ENCODE measurements at regions not wholly inside any gene's neighbourhood (a gene's known extent, or its start where the extent isn't known, plus 50 kb on each side); places are given as distances from the start of the nearest gene placed in this dataset.

DNA sequence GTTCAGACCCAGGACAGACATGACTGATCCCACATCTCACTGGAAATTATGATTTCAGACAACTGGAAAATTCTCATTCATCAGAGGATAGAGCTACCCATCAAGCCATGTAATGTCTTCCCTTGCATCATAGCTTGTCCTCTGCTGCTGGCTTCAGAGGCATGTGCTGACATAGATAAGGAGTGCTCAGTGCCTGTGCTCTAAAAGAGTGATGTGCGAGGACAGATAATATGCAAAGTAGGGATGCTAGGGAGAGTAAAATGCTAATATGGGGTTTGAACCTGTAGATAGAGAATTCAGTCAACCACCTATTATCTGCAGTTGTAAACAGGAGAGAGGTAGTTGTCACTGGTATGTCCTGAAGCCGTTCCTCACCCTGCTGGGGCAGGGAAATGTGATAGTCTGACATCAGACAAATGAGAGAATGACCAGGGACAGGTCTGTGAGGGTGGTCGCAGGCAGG is 349.7 kb upstream of the CCL2 start:
- TF ChIP-seq, protein P1, sequence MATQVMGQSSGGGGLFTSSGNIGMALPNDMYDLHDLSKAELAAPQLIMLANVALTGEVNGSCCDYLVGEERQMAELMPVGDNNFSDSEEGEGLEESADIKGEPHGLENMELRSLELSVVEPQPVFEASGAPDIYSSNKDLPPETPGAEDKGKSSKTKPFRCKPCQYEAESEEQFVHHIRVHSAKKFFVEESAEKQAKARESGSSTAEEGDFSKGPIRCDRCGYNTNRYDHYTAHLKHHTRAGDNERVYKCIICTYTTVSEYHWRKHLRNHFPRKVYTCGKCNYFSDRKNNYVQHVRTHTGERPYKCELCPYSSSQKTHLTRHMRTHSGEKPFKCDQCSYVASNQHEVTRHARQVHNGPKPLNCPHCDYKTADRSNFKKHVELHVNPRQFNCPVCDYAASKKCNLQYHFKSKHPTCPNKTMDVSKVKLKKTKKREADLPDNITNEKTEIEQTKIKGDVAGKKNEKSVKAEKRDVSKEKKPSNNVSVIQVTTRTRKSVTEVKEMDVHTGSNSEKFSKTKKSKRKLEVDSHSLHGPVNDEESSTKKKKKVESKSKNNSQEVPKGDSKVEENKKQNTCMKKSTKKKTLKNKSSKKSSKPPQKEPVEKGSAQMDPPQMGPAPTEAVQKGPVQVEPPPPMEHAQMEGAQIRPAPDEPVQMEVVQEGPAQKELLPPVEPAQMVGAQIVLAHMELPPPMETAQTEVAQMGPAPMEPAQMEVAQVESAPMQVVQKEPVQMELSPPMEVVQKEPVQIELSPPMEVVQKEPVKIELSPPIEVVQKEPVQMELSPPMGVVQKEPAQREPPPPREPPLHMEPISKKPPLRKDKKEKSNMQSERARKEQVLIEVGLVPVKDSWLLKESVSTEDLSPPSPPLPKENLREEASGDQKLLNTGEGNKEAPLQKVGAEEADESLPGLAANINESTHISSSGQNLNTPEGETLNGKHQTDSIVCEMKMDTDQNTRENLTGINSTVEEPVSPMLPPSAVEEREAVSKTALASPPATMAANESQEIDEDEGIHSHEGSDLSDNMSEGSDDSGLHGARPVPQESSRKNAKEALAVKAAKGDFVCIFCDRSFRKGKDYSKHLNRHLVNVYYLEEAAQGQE (IDR thresholded peaks at IDR 0.05) = no peak
- TF ChIP-seq TAF1 (conservative IDR thresholded peaks at IDR 0.05) (no peak), GABPA (IDR thresholded peaks at IDR 0.05 in 1 of 2, conservative IDR thresholded peaks at IDR 0.05 in 1 of 2) (no peak), NR2F2 (IDR thresholded peaks at IDR 0.05) (no peak), FOXA1 (IDR thresholded peaks at IDR 0.05) (no peak), EGR1 (IDR thresholded peaks at IDR 0.05; ENCODE audit: low read depth in 2 of 2) (no peak), HNF4G (IDR thresholded peaks at IDR 0.05) (no peak), FOXA2 (IDR thresholded peaks at IDR 0.05) (no peak), JUND (IDR thresholded peaks at IDR 0.05) (no peak), SP1 (IDR thresholded peaks at IDR 0.05) (no peak)
- TF ChIP-seq, protein P2, sequence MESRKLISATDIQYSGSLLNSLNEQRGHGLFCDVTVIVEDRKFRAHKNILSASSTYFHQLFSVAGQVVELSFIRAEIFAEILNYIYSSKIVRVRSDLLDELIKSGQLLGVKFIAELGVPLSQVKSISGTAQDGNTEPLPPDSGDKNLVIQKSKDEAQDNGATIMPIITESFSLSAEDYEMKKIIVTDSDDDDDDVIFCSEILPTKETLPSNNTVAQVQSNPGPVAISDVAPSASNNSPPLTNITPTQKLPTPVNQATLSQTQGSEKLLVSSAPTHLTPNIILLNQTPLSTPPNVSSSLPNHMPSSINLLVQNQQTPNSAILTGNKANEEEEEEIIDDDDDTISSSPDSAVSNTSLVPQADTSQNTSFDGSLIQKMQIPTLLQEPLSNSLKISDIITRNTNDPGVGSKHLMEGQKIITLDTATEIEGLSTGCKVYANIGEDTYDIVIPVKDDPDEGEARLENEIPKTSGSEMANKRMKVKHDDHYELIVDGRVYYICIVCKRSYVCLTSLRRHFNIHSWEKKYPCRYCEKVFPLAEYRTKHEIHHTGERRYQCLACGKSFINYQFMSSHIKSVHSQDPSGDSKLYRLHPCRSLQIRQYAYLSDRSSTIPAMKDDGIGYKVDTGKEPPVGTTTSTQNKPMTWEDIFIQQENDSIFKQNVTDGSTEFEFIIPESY (IDR thresholded peaks at IDR 0.05) = no peak
- TF ChIP-seq, protein P3, sequence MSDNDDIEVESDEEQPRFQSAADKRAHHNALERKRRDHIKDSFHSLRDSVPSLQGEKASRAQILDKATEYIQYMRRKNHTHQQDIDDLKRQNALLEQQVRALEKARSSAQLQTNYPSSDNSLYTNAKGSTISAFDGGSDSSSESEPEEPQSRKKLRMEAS (IDR thresholded peaks at IDR 0.05) = no peak
- TF ChIP-seq, protein P4, sequence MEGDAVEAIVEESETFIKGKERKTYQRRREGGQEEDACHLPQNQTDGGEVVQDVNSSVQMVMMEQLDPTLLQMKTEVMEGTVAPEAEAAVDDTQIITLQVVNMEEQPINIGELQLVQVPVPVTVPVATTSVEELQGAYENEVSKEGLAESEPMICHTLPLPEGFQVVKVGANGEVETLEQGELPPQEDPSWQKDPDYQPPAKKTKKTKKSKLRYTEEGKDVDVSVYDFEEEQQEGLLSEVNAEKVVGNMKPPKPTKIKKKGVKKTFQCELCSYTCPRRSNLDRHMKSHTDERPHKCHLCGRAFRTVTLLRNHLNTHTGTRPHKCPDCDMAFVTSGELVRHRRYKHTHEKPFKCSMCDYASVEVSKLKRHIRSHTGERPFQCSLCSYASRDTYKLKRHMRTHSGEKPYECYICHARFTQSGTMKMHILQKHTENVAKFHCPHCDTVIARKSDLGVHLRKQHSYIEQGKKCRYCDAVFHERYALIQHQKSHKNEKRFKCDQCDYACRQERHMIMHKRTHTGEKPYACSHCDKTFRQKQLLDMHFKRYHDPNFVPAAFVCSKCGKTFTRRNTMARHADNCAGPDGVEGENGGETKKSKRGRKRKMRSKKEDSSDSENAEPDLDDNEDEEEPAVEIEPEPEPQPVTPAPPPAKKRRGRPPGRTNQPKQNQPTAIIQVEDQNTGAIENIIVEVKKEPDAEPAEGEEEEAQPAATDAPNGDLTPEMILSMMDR (IDR thresholded peaks at IDR 0.05; ENCODE audit: low read depth, low read length, missing input control) = no peak
- no peak overlapping the region for H3K9ac ChIP-seq (ENCODE audit: low read depth in 1 of 2, low read length in 2 of 2)
- no peak overlapping the region for H3K4me3 ChIP-seq (ENCODE audit: low read depth in 1 of 3, low read length in 3 of 3)
- DNase-seq (ENCODE audit: low spot score) = no peak
- H3K27ac ChIP-seq (ENCODE audit: low read depth in 1 of 2, low read length in 2 of 2) = no peak overlapping the region
- H3K4me1 ChIP-seq (ENCODE audit: control insufficient read depth in 4 of 4, insufficient read depth in 4 of 4, low read length in 3 of 4) = no peaks in the 10 kb centered on the region
- no peaks in the 10 kb centered on the region for H3K36me3 ChIP-seq (ENCODE audit: control insufficient read depth in 4 of 4, insufficient read depth in 3 of 4, low read depth in 1 of 4, low read length in 3 of 4)
- no peaks in the 10 kb centered on the region for H3K9me3 ChIP-seq (ENCODE audit: control insufficient read depth in 4 of 4, low read length in 3 of 4)
- peaks cover 0 to 5% (median 1%) of the 10 kb centered on the region in 4 donors for H3K27me3 ChIP-seq (ENCODE audit: control insufficient read depth in 4 of 4, insufficient read depth in 4 of 4, low read length in 3 of 4)
- 37% methylated on average over 3 of the region's 3 CpGs for WGBS

DNA sequence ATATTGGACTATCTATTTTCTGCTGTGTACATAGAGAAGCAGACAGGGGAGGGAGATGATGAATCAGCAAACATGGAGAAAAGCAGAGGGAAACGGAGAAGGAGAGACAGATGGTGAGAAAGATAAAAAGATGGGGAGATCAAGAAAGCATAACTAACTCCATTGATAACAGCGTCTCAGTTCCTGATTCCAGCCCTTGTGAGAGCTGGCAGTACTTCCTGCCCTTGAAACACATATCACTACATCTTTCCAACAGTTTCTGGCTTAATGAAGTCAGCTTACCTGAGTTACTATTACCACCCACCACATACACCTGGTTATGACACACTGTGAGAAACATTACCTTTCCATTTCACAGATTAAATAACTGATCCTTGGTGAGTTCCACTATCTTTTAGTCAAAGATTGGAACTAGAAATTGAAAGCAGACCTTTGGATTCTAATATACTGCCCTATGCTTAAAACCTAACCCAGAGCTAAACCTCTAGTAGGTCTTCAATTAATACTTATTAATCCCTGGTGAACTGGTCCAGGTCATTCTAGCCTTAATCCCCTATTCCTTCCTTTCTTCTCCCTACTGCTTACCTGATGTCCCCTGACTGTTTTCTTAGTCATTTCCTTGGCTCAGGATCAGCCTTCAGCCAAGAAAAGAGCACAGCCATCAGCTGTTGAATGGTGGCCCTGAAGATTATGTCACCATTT is 346.6 kb upstream of the CCL2 start:
- no peak for DNase-seq (ENCODE audit: low spot score)
- Histone ChIP-seq H3K36me3 (ENCODE audit: control insufficient read depth in 4 of 4, insufficient read depth in 3 of 4, low read depth in 1 of 4, low read length in 3 of 4) (no peaks in the 10 kb centered on the region), H3K4me1 (ENCODE audit: control insufficient read depth in 4 of 4, insufficient read depth in 4 of 4, low read length in 3 of 4) (no peaks in the 10 kb centered on the region), H3K27me3 (ENCODE audit: control insufficient read depth in 4 of 4, insufficient read depth in 4 of 4, low read length in 3 of 4) (peaks cover 0 to 2% (median 0%) of the 10 kb centered on the region in 4 donors), H3K9ac (ENCODE audit: low read depth in 1 of 2, low read length in 2 of 2) (no peak overlapping the region), H3K9me3 (ENCODE audit: control insufficient read depth in 4 of 4, low read length in 3 of 4) (no peaks in the 10 kb centered on the region), H3K4me3 (ENCODE audit: low read depth in 1 of 3, low read length in 3 of 3) (no peak overlapping the region), H3K27ac (ENCODE audit: low read depth in 1 of 2, low read length in 2 of 2) (no peak overlapping the region)
- WGBS = 26% methylated on average over 2 of the region's 2 CpGs
- TF ChIP-seq HNF4A (conservative IDR thresholded peaks at IDR 0.05) (peak in 1 of 2 donors; percentile 19), RAD21 (IDR thresholded peaks at IDR 0.05) (no peak), TAF1 (conservative IDR thresholded peaks at IDR 0.05) (no peak), RXRA (IDR thresholded peaks at IDR 0.05) (no peak)

Data from liver (tissue), 8 donors.